ENCODE measurements at regions not wholly inside any gene's neighbourhood (a gene's known extent, or its start where the extent isn't known, plus 50 kb on each side); places are given as distances from the start of the nearest gene placed in this dataset.

DNA sequence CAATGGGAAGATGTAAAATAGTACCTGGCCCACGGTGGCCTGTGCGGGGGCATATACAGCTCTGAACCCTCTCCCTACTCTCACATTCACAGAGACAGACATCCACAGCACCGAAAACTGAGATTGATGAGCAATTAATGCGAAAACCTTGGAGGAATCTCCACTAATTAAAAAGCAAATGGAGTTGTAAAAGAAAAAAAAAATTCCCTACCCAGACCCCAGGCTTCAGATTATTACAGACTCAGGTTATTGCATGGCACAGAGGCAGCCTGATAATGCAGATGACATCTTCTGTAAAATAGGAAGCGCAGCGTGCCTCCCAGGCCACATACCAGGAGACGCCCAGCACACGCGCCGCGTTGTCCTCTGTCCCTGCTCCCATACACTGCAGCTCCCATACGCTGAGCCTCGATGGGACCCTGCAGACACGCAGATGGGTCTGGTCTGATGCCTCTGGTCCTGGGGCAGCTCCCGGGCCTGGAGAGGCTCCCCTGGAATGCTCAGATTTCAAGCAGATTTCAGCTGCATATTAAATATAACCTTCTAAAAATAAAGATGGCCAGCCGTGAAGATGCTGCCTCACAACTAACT is 496.1 kb upstream of the MYT1L start:
- Histone ChIP-seq H3K9me3 (no peaks in the 10 kb centered on the region), H3K36me3 (ENCODE audit: insufficient read depth in 1 of 2, low read depth in 1 of 2) (no peaks in the 10 kb centered on the region), H3K4me1 (no peaks in the 10 kb centered on the region), H3K4me3 (no peak overlapping the region), H3K27ac (no peak overlapping the region), H3K27me3 (ENCODE audit: insufficient read depth in 3 of 3, low read length in 2 of 3) (no peaks in the 10 kb centered on the region)
- ATAC-seq: no peak
- intact Hi-C loops (cut with DNase I): no loop called here
- TF ChIP-seq, protein P1, sequence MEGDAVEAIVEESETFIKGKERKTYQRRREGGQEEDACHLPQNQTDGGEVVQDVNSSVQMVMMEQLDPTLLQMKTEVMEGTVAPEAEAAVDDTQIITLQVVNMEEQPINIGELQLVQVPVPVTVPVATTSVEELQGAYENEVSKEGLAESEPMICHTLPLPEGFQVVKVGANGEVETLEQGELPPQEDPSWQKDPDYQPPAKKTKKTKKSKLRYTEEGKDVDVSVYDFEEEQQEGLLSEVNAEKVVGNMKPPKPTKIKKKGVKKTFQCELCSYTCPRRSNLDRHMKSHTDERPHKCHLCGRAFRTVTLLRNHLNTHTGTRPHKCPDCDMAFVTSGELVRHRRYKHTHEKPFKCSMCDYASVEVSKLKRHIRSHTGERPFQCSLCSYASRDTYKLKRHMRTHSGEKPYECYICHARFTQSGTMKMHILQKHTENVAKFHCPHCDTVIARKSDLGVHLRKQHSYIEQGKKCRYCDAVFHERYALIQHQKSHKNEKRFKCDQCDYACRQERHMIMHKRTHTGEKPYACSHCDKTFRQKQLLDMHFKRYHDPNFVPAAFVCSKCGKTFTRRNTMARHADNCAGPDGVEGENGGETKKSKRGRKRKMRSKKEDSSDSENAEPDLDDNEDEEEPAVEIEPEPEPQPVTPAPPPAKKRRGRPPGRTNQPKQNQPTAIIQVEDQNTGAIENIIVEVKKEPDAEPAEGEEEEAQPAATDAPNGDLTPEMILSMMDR (IDR thresholded peaks at IDR 0.05): no peak
- 87 to 91% (median 89%) methylated on average over 16 of the region's 16 CpGs for WGBS, 3 donors
- no peak for DNase-seq

DNA sequence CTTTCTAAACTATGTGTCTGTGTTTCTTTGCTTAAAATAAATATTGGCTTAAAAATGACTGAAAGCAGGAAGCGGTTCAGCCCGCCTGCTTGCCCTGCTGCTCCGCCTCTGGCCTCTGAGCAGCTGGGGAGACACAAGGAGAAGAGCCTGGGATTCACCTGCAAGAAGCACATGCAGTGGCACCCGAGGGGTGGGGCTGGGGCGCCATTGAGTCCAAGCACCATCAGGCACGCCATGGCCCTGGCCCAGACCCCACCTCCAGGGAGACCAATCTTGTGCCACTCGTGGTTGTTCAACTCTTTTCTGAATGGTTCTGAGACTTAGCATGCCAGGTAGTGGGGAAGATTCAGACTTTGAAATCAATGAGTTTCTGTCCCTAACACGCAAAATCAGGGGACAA is 495.5 kb upstream of the MYT1L start:
- TF ChIP-seq, protein P1 (IDR thresholded peaks at IDR 0.05): no peak
- Histone ChIP-seq H3K36me3 (ENCODE audit: insufficient read depth in 1 of 2, low read depth in 1 of 2) (no peaks in the 10 kb centered on the region), H3K4me1 (no peaks in the 10 kb centered on the region), H3K27ac (no peak overlapping the region), H3K9me3 (no peaks in the 10 kb centered on the region), H3K27me3 (ENCODE audit: insufficient read depth in 3 of 3, low read length in 2 of 3) (no peaks in the 10 kb centered on the region), H3K4me3 (no peak overlapping the region)
- ATAC-seq: no peak
- DNase-seq: no peak
- WGBS, 3 donors: 86 to 89% (median 86%) methylated on average over 8 of the region's 8 CpGs
- intact Hi-C loops (cut with DNase I): no loop called here

DNA sequence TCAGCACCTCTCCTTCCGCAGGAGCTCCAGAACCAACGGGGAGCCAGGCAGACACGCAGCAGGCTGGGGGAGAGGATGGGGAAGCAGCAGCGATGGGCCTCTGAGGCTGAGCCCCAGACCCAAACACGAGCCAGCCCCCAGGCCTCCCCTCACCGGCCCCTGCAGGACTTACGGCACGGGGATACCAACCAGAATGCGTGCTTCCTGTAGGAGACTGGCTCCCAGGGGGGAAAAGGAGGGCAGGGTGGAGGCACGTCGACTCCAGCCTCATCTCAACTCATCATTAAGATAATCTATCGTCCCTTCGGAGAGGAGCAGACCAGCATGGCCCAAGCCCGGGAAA is 495.1 kb upstream of the MYT1L start:
- H3K27me3 ChIP-seq (ENCODE audit: insufficient read depth in 3 of 3, low read length in 2 of 3): no peaks in the 10 kb centered on the region
- no peak overlapping the region for H3K27ac ChIP-seq
- no peaks in the 10 kb centered on the region for H3K36me3 ChIP-seq (ENCODE audit: insufficient read depth in 1 of 2, low read depth in 1 of 2)
- ATAC-seq (no peak), DNase-seq (no peak)
- no peak overlapping the region for H3K4me3 ChIP-seq
- TF ChIP-seq, protein P1 (IDR thresholded peaks at IDR 0.05): no peak
- no peaks in the 10 kb centered on the region for H3K9me3 ChIP-seq
- intact Hi-C loops (cut with DNase I): no loop called here
- 77 to 84% (median 81%) methylated on average over 14 of the region's 14 CpGs for WGBS, 3 donors
- no peaks in the 10 kb centered on the region for H3K4me1 ChIP-seq

DNA sequence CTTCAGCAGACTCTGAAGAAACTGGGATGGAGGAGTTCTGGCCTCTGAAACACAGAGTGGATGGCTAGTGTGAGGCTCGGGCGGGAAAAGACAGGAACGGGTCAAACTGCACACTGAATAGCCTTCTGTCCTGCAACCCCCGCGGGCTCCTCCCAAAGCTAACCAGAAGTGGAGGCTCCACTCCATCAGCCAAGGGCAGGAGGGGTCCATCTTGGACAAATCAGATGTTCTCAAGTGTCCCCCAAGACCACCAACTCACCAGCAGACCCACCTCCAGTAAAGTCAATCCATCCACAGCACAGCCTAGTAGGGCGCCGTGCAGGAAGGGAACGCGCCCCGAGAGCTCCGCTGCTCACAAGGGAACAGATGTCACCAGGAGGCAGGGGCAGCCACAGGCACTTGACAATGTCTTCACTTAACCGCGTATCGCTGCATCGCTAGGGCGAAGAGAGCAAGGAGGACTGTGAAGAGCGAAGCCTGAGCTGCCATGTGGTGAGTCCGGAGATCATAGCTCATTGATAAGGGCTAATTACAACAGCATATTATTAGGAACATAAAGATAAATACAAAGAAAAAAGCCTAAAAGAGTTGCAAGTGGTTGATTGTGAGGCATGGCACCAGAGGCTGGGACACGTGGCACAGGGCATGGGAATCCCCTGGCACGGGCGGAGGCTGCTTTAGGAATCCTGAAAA is 494.6 kb upstream of the MYT1L start:
- Histone ChIP-seq H3K27me3 (ENCODE audit: insufficient read depth in 3 of 3, low read length in 2 of 3) (no peaks in the 10 kb centered on the region), H3K36me3 (ENCODE audit: insufficient read depth in 1 of 2, low read depth in 1 of 2) (no peaks in the 10 kb centered on the region), H3K4me1 (no peaks in the 10 kb centered on the region), H3K4me3 (no peak overlapping the region), H3K9me3 (no peaks in the 10 kb centered on the region), H3K27ac (no peak overlapping the region)
- WGBS, 3 donors: 91 to 98% (median 91%) methylated on average over 21 of the region's 21 CpGs
- no peak for ATAC-seq
- TF ChIP-seq, protein P1 (IDR thresholded peaks at IDR 0.05): no peak
- DNase-seq: no peak
- intact Hi-C loops (cut with DNase I): no loop called here

DNA sequence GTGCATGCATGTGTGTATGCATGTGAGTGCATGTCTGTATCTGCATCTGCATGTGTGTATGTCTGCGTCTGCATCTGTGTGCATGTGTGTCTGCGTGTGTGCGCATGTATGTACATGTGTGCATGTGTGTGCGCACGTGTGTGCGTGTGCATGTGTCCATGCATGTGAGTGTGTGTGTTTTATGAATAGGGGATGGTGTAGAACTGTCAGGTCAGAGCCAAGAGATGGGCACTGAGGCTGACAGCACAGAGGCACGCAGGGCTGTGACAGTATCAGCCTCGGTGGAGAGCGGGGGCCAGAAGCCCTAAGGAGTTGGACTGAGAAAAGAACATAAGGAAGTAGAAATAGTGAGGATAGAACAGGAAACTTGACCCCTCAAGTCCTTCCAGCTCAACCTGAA is 494.0 kb upstream of the MYT1L start:
- intact Hi-C loops (cut with DNase I): no loop called here
- Histone ChIP-seq H3K4me3 (no peak overlapping the region), H3K27me3 (ENCODE audit: insufficient read depth in 3 of 3, low read length in 2 of 3) (no peaks in the 10 kb centered on the region), H3K9me3 (no peaks in the 10 kb centered on the region), H3K36me3 (ENCODE audit: insufficient read depth in 1 of 2, low read depth in 1 of 2) (no peaks in the 10 kb centered on the region), H3K4me1 (no peaks in the 10 kb centered on the region), H3K27ac (no peak overlapping the region)
- TF ChIP-seq, protein P1 (IDR thresholded peaks at IDR 0.05): no peak
- DNase-seq: no peak
- no peak for ATAC-seq
- WGBS, 3 donors: 90 to 94% (median 93%) methylated on average over 9 of the region's 9 CpGs
